Caco-2 (cell line): ENCODE measurements at regions not wholly inside any gene's neighbourhood (a gene's known extent, or its start where the extent isn't known, plus 50 kb on each side); places are given as distances from the start of the nearest gene placed in this dataset.

Experiments
- BruUV-seq: library from RNA; stranded (reverse); fragments of 400-500 nt; replicated peaks from 2 replicates; lab custom pipeline; 2021; lab: Mats Ljungman, UMichigan
- CTCF ChIA-PET: fragments of 300-600 bp; sonication (Branson Sonifier 250); formaldehyde crosslinking; loops from one replicate; lab custom pipeline; 2022; ENCODE audit warnings: antibody characterized with exemption; lab: Charles Lee
- POLR2A ChIA-PET: fragments of 300-600 bp; sonication (Branson Sonifier 250); formaldehyde crosslinking; loops from one replicate; lab custom pipeline; 2022; ENCODE audit warnings: antibody characterized with exemption; lab: Charles Lee
- DNase-seq, 2 experiments: peaks; one replicate each; pipeline versions ENCODE4 v3.0.0 to v3.0.0-alpha.2; 2020 to 2022
- H3K27me3 ChIP-seq: replicated peaks from 2 replicates; pipeline ENCODE4 v1.6.0; 2011; ENCODE audit warnings: low read length; ENCODE audit not compliant: control insufficient read depth, insufficient read depth
- H3K36me3 ChIP-seq: 2 replicates; pipeline ENCODE4 v1.5.1; 2011; ENCODE audit warnings: low read length; ENCODE audit not compliant: control insufficient read depth, insufficient read depth
- H3K4me1 ChIP-seq: fragments of 250-450 bp; sonication (Bioruptor Pico); 2 replicates; pipeline ENCODE4 v1.5.1; 2020; ENCODE audit warnings: mild to moderate bottlenecking
- H3K4me3 ChIP-seq: 2 replicates; pipeline ENCODE4 v1.5.1; 2011; ENCODE audit warnings: low read depth, mild to moderate bottlenecking, control low read depth, low read length
- H3K9me3 ChIP-seq: fragments of 250-450 bp; sonication (Bioruptor Pico); 2 replicates; pipeline ENCODE4 v1.5.1; 2020; ENCODE audit warnings: mild to moderate bottlenecking, moderate library complexity
- H3K27ac Mint-ChIP-seq: one replicate; pipeline ENCODE4 v1.8.0; 2022; ENCODE audit warnings: mixed read lengths; ENCODE audit not compliant: unreplicated experiment
- H3K27me3 Mint-ChIP-seq: one replicate; pipeline ENCODE4 v1.8.0; 2022; ENCODE audit warnings: mixed read lengths; ENCODE audit not compliant: insufficient read depth, unreplicated experiment
- H3K36me3 Mint-ChIP-seq: one replicate; pipeline ENCODE4 v1.8.0; 2022; ENCODE audit warnings: mild to moderate bottlenecking, mixed read lengths; ENCODE audit not compliant: insufficient read depth, unreplicated experiment
- H3K4me1 Mint-ChIP-seq: one replicate; pipeline ENCODE4 v1.8.0; 2022; ENCODE audit warnings: low read depth, mixed read lengths; ENCODE audit not compliant: unreplicated experiment
- H3K4me3 Mint-ChIP-seq: one replicate; pipeline ENCODE4 v1.8.0; 2022; ENCODE audit warnings: mild to moderate bottlenecking, moderate library complexity, mixed read lengths; ENCODE audit not compliant: unreplicated experiment
- H3K9me3 Mint-ChIP-seq: one replicate; pipeline ENCODE4 v1.8.0; 2022; ENCODE audit warnings: mixed read lengths; ENCODE audit not compliant: unreplicated experiment
- CTCF ChIP-seq, 2 experiments: fragments of 200-600 bp in 1 of 2; IDR thresholded peaks; 1 replicate in 1 of 2; 2 replicates in 1 of 2; pipeline versions ENCODE4 v1.5.1 to v1.8.0; 2011 to 2022; ENCODE audit warnings: antibody characterized with exemption in 1 of 2, control low read depth in 1 of 2, inconsistent platforms in 1 of 2, low read depth in 1 of 2, low read length in 1 of 2, mild to moderate bottlenecking in 1 of 2, moderate library complexity in 1 of 2; ENCODE audit not compliant: insufficient read depth in 1 of 2, severe bottlenecking in 1 of 2, unreplicated experiment in 1 of 2
- intact Hi-C: fragments of 100-400 bp; cut with micrococcal nuclease; formaldehyde crosslinking; loops from one replicate; pipeline ENCODE4 v1.10.0; 2022; ENCODE audit not compliant: unreplicated experiment

- H3K36me3 ChIP-seq = no peaks in the 10 kb centered on the region
- H3K9me3 Mint-ChIP-seq = no peaks in the 10 kb centered on the region
- ChIA-PET CTCF (no interaction called here), POLR2A (no interaction called here)
- no peak overlapping the region for H3K4me3 ChIP-seq
- intact Hi-C loops = no loop called here
- no peaks in the 10 kb centered on the region for H3K27me3 ChIP-seq
- no peaks in the 10 kb centered on the region for H3K36me3 Mint-ChIP-seq
- no TSS peak for BruUV-seq
- no peak overlapping the region for H3K4me3 Mint-ChIP-seq
- TF ChIP-seq CTCF (IDR thresholded peaks at IDR 0.05; ENCODE audit: insufficient read depth in 1 of 2, low read depth in 1 of 2, low read length in 1 of 2, severe bottlenecking in 1 of 2, unreplicated experiment in 1 of 2) = no peak
- no peak for DNase-seq
- H3K4me1 Mint-ChIP-seq = peaks cover 5% of the 10 kb centered on the region
- H3K27ac Mint-ChIP-seq = no peak overlapping the region
- H3K27me3 Mint-ChIP-seq = no peaks in the 10 kb centered on the region
- peaks cover 1% of the 10 kb centered on the region; the same call in 1 of the 2 replicates for H3K4me1 ChIP-seq
- no peaks in the 10 kb centered on the region for H3K9me3 ChIP-seq
Measured at GRCh38 chr10:59085711-59086502, 90.5 kb upstream of the PHYHIPL start.

GRCh38 chr10:59087486-59087885, 89.0 kb upstream of the PHYHIPL start:
- Mint-ChIP-seq H3K27me3 (no peaks in the 10 kb centered on the region), H3K9me3 (no peaks in the 10 kb centered on the region), H3K4me1 (no peaks in the 10 kb centered on the region), H3K4me3 (no peak overlapping the region), H3K36me3 (no peaks in the 10 kb centered on the region), H3K27ac (no peak overlapping the region)
- no peak for TF ChIP-seq CTCF (IDR thresholded peaks at IDR 0.05; ENCODE audit: insufficient read depth in 1 of 2, low read depth in 1 of 2, low read length in 1 of 2, severe bottlenecking in 1 of 2, unreplicated experiment in 1 of 2)
- H3K4me1 ChIP-seq = no peaks in the 10 kb centered on the region
- BruUV-seq = no TSS peak
- DNase-seq = no peak
- no peaks in the 10 kb centered on the region for H3K9me3 ChIP-seq
- H3K4me3 ChIP-seq = no peak overlapping the region
- intact Hi-C loops = no loop called here
- no peaks in the 10 kb centered on the region for H3K27me3 ChIP-seq
- no peaks in the 10 kb centered on the region for H3K36me3 ChIP-seq
- CTCF ChIA-PET = no interaction called here
- POLR2A ChIA-PET = no interaction called here

GRCh38 chr10:59088912-59089573, 87.4 kb upstream of the PHYHIPL start:
- Histone ChIP-seq H3K4me1 (no peaks in the 10 kb centered on the region), H3K27me3 (no peaks in the 10 kb centered on the region), H3K4me3 (no peak overlapping the region), H3K36me3 (no peaks in the 10 kb centered on the region), H3K9me3 (no peaks in the 10 kb centered on the region)
- Mint-ChIP-seq H3K36me3 (no peaks in the 10 kb centered on the region), H3K4me3 (no peak overlapping the region), H3K27ac (no peak overlapping the region), H3K27me3 (no peaks in the 10 kb centered on the region), H3K9me3 (no peaks in the 10 kb centered on the region), H3K4me1 (no peaks in the 10 kb centered on the region)
- TF ChIP-seq CTCF (IDR thresholded peaks at IDR 0.05; ENCODE audit: insufficient read depth in 1 of 2, low read depth in 1 of 2, low read length in 1 of 2, severe bottlenecking in 1 of 2, unreplicated experiment in 1 of 2) = no peak
- ChIA-PET POLR2A (interaction anchor here (0.6 kb wide), 1 partner anchor 90 kb away, joined by 10 read pairs; no protein-coding TSS in a partner anchor), CTCF (no interaction called here)
- BruUV-seq = no TSS peak
- no peak for DNase-seq
- intact Hi-C loops = no loop called here
